ENCODE measurements at regions not wholly inside any gene's neighbourhood (a gene's known extent, or its start where the extent isn't known, plus 50 kb on each side); places are given as distances from the start of the nearest gene placed in this dataset.

DNA sequence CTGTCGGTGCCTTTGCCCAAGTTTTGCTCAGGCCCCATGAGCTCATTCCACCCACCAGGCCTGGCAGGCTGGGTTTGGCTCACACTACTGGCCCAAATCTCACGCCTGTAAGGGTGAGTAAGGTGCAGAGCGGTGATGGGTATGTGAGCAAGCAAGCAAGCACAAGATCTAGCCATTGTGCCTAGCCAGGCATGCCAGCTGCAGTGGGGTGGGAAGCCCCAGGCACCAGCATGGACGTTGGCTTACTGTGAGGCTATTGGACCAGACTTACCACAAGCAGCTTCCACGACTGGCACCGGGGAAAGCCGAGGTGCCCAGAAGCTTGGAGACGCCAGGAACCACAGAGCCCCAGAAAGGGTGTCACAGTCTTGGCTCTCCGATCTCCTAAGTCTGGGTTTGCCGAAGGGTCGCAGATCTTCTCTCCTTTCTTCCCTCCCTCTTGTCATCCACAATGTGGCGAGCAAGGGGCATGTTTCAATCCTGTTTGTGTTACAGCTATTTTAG, 2659.4 kb upstream of the PCDH20 start:
- no peak for DNase-seq (ENCODE audit: low read depth)

DNA sequence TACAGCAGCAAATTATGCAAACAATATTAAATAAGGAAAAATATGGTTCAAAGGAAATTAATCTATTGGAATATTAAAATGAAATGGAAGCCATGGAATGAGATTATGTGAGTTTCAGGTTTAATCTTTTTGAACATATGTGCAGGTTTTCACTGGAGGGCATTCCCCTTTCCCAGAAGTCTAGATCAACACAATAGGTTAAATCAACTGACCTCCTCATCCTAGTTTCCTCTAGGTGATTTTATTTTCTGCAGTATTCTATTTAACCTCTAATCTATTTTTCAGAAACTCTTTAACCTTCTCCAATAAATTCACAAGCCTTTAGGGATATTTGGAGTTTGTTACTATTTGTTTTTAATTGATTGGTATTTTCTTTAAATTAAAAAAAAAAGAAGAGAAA, 2657.6 kb upstream of the PCDH20 start:
- DNase-seq (ENCODE audit: low read depth), result no peak

DNA sequence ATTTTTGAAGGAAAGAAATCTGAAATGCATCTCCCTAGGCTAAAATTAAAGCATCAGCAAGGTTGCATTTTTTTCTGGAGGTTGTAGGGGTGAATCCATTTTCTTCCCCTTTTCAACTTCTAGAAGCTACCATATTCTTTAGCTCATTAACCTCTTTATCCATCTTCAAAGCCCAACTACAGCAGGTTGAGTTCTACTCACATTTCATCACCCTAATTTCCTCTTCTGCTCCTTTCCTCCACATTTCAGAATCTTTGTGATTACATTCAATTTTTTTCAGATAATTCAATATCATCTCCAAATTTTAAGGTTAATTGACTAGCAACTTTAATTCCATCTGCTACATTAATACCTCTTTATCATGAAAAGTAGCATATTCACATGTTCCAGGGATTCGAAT, 2655.7 kb upstream of the PCDH20 start:
- DNase-seq (ENCODE audit: low read depth), result no peak

DNA sequence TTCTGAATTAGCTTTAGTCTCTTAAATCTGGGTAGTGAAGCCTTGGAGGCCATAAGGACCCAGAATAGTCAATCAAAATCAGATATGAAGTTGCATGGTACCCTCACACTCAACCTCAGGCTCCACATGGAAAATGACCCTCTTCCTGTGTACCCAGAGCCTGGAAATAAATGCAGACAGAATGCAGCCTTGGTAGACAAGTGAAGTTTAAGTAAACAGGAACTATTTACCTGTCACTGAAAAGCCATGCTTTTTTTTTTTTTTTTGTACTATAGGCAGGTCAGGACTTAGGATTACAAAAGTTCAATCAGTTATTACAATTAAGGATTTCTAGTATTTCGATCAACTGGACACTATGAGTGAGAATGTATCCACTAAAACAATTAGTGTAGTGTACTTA, 2654.2 kb upstream of the PCDH20 start:
- DNase-seq (ENCODE audit: low read depth), result no peak

DNA sequence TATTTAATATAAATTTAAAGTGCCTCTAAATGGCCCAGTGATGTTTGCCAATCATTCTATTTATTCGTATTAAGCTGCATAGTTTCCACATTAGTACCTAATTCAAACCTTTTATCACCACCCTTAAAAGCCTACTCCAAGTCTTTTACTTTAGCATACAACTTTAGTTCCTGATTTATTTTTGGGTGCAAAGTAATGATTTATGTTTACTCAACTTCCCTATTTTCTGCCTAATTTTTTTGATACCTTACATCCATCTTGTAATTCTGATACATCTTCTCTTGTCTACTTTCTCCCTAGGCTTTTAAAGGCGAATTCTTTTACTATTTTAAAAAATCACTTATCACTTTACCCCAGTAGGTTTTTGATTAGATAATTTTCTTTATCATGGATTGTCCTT, 2651.1 kb upstream of the PCDH20 start:
- DNase-seq (ENCODE audit: low read depth), result no peak

DNA sequence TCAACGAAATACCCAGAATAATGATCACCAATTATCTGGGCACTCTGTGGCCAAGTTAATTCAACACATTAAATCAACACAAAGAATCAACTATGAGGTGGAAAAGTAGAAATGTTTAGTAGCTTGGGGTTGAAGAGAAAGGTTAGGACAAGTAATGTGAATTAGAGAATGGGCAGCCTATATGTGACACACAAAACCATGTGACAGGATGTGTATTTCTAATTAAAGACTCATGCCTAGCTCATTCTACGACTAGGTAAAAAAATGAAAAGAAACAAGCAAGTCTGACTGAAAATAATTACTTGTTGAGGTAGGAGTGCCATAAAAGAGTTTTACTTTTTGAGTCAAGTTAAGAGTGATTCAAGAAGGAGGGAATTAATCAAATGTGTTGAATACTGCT, 2646.0 kb upstream of the PCDH20 start:
- no peak for DNase-seq (ENCODE audit: low read depth)

DNA sequence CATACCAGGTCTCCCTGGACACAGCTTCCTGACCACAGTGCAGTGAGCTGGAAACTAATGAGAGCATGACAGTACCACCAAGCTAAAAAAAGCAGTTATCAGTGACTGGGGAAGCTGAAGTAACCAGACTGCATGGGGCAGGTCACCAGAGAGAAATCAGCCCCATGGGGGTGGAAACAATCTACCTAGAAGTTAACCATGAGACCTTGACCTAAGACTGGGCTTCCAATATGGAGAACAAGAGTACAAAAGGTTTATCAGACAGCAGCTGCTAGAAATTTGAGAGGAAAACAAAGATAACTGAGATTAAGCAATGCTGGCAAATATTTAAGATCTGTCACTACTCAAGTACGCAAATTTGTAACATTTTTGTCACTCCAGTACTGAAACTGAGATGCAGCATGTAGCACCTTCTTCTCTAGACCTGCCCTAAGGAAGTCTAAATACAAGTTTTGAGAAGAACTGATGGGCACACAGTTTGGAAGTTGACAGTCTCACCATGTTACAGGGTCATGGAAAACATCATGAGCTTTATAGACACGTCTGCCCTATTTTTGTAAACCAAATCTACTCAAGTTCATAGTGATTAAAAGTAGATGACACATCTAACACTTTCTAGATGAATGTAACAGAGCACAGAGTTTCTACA, 2641.8 kb upstream of the PCDH20 start:
- no peak for DNase-seq (ENCODE audit: low read depth)

DNA sequence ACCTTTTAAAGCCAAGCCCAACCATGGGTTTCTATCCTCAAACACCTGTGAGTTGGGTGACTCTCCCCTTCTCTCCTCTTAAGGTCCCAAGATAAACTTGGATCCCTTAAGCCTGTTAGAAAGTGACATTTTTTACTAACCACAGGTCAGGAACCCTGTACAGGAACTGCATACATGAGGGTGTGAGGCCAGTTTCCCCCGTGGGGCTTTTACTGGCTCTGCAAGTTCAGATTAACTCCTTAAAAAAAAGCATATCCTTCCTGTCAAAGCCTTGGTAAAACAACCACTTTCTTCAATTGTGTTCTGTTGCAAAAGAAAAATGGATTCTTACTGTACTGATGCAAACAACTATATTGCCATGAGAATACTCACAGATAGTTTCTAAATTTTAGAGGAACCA, 2638.7 kb upstream of the PCDH20 start:
- DNase-seq (ENCODE audit: low read depth), result peak; percentile 61

DNA sequence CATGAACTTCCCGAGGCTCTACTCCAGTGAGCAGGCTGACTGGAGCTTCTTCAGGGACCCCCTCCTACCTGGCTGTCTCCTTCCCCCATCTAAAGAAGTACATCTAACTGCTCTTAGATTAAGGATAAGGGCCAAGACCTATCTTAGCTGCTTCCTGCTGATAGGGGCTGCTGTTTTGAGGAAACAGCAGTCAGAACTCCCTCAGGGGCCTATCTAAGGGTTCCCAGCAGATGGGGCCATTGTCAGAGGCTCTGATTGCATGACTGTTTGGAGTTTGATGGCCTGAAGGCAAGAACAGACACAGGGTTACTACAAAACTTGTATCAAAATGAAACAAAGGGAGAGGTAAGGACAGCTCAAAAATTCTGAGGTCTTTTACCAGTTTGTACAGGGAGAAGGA, 2636.9 kb upstream of the PCDH20 start:
- peak; percentile 98 for DNase-seq (ENCODE audit: low read depth)

DNA sequence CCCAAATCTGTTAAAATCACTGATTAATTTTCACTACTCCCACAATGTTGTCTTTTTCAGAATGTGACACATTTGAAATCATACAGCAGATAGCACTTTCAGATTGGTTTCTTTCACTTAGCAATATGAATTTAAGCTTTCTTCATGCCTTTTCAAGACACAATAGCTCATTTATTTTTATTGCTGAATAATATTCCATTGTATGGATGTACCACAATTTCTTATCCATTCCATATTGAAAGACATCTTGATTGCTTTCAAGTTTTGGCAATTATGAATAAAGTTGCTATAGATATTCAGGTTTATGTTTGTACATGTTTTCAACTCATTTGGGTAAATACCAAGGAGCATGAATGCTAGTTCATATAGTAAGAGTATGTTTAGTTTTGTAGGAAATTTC, 2635.6 kb upstream of the PCDH20 start:
- DNase-seq (ENCODE audit: low read depth), result no peak

DNA sequence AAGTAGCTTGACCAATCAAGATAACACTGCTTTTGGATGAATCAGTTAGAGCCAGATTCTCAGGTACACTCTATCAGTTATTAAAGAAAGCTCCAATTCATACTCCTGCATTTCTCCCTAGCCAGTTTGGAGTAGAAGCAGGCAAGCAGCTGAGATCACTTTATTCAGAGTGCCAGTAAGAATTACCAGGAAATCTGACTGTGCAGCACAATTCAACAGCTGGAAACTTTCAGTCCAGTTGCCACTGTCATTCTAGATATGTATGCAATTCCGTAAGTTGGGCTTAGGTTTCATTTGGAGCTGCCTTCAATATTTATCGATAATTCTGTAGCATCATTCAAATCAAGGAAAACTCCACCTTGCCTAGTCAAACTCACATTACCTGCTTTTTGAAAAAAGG, 2625.6 kb upstream of the PCDH20 start:
- no peak for DNase-seq (ENCODE audit: low read depth)

DNA sequence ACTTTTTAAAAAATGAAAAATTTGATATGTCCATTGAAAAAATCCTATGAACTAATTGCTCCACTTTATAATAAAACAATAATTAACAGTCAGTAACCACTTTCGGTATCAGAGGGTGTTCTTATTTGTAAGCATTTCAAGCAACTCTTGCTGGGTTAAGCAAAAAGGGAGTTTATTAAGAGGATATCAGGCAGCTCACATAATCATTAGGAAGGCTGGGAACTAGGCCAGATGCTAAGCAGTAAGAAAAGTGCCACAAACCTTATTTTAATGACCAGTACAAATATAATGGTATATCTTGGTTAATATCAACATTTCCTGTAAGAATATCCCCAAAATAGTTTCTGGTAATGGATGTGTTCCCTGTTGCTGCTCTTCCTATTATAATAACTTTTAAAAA, 2618.3 kb upstream of the PCDH20 start:
- DNase-seq (ENCODE audit: low read depth), result no peak

DNA sequence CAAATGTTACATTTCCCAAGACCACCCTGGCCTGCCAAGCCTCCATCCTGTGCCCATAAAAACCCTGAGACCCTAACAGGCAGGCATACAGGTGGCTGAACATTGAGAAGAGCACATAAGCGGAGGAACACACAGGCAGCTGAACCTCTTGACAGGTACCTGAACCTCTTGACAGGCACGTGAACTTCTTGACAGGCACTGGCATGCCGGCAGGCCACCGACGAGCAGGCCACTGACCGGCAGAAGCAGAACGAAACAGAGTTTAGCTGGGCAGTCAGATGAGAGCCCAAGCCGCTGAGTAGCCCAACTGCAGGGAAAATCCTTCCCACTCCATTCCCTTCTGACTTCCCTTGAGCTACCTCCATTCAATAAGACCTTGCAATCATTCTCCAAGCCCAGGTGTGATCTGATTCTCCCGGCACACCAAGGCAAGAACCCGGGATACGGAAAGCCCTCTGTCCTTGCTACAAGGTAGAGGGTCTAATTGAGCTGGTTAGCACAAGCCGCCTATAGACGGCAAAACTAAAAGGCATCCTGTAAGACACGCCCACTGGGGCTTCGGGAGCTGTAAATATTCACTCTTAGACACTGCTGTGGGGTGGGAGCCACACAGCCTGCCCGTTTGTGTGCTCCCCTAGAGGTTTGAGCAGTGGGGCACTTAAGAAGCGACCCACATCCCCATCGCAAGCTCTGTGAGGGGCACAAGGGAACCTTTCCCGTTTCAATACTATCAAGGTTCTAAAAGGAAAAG, 2613.9 kb upstream of the PCDH20 start:
- DNase-seq (ENCODE audit: low read depth), result no peak

DNA sequence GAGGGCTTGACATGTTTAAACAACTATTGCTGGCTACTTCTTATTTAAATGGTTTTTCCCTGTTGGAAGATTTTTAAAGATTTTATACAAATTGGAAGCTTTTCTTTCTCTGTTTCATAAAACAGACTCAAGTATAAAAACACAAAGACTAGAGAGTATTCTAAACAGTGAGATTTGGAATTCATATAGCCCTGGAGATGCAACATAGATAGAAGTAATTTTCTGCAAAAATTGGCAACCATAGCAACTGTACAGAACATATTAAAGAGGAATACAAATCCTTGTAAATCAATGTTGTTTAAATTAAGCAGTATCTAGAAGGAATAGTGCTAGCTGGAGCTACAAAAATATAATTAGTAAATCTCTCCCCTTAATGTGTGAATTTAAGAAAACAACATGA, 2612.9 kb upstream of the PCDH20 start:
- DNase-seq (ENCODE audit: low read depth), result no peak

DNA sequence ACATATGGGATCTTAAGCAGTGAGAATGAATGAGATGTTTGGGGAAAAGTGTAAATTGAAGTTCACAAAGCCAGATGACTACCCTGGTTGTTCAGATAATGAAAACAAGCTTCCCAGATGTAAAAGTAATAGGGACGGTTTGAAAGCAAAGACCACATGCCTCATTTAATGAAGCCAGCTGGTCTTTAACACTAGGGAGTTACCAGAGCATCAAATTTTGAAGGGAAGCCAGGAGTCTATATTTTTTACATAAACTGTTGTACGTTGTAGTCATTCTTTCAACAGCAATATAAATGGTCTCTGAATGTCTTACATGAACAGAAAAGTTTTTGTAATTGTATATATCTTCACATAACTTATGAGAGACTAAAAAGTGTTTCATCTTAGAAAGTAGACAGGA, 2604.5 kb upstream of the PCDH20 start:
- no peak for DNase-seq (ENCODE audit: low read depth)

DNA sequence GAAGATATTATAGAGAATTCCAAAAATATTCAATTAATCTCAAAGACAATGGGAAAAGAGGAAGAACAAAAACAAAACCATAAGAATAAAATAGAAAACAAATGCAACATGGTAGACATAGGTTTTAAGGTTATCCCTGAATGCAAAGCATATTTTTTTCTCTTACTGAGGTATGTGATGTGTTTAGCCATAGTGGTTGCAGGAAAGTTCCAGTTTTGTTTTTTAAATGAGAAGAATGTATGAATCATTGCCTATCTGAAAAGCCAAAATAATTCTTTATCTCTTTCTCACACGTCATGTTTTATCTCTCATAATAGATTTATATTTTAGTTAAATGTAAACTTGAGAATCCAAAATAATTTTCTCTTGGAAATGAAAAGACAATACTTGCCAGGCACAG, 2591.7 kb upstream of the PCDH20 start:
- DNase-seq (ENCODE audit: low read depth), result no peak

DNA sequence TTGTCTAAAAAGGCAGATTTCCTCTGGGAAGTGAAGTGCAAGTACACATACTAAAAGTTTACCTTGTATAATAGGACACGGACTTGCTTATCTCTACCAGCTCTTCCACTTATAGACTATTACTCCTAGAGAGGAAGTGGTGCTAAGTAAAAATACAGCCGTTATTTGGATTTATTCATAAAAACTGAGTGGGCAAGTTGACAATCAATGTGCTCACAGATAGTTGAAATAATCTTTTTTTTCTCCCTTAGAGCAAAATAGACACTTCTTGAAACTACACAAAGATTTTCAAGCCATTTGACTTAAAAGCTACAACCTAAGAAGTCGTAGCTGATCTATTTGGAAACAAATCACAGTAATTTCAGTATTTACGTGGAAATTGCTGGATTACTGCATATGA, 2584.7 kb upstream of the PCDH20 start:
- no peak for DNase-seq (ENCODE audit: low read depth)

DNA sequence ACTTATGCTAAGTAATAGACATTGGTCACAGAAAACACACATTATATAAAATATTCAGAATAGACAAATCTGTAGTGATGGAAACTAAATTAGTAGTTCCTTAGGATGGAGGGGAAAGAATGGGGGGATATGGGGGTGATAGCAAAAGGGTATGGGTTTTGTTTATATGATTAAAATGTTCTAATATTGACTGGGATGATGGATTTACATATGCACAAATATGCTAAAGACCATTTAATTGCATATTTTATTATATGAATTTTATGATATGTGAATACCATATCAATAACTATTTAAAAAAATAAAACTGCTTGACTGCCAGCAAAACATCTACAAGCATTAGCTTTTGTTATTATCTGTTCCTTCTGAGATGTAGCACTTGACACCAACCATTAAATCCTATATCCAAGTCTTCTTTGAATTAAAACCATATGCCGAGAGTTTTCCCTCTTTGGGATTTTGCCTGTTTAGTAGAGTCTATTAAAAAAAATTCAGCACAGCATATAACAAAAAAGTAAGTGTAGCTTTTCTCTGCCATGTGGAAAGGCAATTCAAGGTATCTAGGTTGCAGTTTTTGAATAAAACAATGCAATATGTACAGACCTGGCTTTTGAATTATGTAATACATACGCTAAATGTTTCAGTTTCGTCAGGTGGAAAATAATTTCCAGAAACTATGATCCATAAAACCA, 2584.1 kb upstream of the PCDH20 start:
- no peak for DNase-seq (ENCODE audit: low read depth)

DNA sequence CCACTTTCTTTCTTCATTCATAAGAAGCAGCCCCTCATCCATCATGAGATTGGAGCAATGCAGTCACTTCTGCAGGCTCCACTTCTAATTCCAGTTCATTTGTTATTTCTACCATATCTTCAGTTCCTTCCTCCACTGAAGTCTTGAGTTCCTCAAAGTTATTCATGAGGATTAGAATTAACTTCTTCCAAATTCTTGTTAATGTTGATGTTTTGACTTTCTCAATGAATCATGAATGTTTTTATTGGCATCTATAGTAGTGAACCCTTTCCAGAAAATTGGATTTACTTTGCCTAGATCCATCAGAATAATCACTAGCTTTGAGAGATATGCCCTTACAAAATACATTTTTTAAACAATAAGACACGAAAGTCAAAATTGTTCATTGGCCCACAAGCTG, 2567.7 kb upstream of the PCDH20 start:
- no peak for DNase-seq (ENCODE audit: low read depth)

DNA sequence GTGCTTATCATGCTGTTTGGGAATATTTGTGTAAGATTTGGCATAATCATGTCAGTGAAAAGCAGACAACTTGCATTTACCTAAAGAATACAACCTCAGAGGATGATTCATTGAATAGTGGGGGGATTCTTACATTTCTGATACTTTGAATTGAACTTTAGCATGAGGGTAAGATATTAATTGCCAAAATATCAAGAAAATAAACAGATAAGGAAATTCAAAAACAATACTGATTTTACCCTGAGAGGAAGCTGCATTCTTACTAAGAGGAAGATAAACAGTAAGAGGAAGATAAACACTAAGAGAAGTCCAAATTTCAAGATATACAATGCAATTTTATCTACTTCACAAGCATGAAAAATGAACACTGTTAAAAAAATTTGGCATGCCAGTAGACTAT, 2564.3 kb upstream of the PCDH20 start:
- no peak for DNase-seq (ENCODE audit: low read depth)

DNA sequence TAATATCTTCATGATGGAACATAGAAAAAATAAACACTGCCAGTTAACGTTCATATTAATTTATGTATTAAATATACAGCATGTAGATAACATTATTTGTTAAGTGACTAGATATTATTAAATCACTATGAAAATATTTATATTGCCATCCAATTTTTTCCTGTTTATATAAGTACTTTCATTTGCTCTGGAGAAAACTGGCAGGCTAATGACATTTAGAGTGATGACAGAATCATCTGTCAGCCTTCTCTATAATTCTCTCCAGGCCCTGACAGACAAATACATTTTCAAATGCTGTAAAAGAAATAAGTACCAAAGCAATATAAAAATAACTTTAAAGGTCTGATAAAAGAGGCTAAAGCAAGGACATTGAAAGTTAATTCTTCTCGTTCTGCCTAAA, 2556.7 kb upstream of the PCDH20 start:
- DNase-seq (ENCODE audit: low read depth), result no peak

DNA sequence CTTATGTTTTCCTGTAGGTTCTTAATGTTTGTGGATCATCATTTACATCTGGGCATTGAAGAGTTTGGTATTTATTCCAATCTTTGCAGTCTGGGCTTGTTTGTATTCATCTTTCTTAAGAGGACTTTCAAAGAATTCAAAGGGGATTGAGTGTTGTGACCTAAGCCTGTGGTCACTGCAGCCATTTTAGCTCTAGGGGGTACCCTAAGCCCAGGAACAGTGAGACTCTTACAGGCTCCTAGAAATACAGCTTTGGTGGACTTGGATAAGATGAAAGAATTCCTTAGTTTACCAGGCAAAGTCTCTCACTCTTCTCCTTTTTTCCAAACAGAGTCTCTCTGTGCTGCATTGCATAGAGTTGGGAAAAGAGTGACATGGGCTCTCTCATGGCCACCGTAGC, 2539.0 kb upstream of the PCDH20 start:
- no peak for DNase-seq (ENCODE audit: low read depth)

DNA sequence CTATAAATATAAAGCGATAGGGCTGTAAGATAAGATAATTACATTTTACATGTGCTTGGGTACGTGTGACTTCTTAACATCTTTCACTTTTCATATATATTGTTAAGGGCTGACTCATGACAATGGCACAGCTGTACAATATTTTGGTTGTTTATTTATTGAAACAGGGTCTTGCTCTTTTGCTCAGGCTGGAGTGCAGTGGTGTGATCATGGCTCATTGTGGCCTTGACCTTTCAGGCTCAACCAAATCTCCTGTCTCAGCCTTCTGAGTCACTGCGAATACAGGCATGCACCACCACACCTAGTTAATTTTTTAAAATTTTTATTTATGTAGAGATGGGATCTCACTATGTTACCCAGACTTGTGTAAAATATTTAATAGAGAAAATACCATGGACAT, 2532.4 kb upstream of the PCDH20 start:
- no peak for DNase-seq (ENCODE audit: low read depth)

Measured in CMK (cell line).